BLaER1 treated with 17β-estradiol and CSF1 and Interleukin-3, amounts not matched to agents 10 nM and 100 nM (cell line): ENCODE measurements at regions not wholly inside any gene's neighbourhood (a gene's known extent, or its start where the extent isn't known, plus 50 kb on each side); places are given as distances from the start of the nearest gene placed in this dataset.

ENCODE experiments used
- H3K27ac ChIP-seq, 11 experiments: shearing (Covaris generic); formaldehyde crosslinking; 2 replicates each; pipeline ENCODE4 v1.8.1; 2022
- H3K27me3 ChIP-seq, 11 experiments: shearing (Covaris generic); formaldehyde crosslinking; 2 replicates each; pipeline ENCODE4 v1.8.1; 2022
- H3K36me3 ChIP-seq, 11 experiments: shearing (Covaris generic); formaldehyde crosslinking; 2 replicates each; pipeline ENCODE4 v1.8.1; 2022
- H3K4me1 ChIP-seq, 10 experiments: shearing (Covaris generic); formaldehyde crosslinking; 2 replicates each; pipeline ENCODE4 v1.8.1; 2022
- H3K4me2 ChIP-seq, 11 experiments: shearing (Covaris generic); formaldehyde crosslinking; 2 replicates each; pipeline ENCODE4 v1.8.1; 2022
- H3K4me3 ChIP-seq, 10 experiments: shearing (Covaris generic); formaldehyde crosslinking; 2 replicates each; pipeline ENCODE4 v1.8.1; 2022
- H3K9ac ChIP-seq, 11 experiments: shearing (Covaris generic); formaldehyde crosslinking; 2 replicates each; pipeline ENCODE4 v1.8.1; 2022
- H3K9me3 ChIP-seq, 11 experiments: shearing (Covaris generic); formaldehyde crosslinking; replicated peaks in 1 of 11; 2 replicates each; pipeline ENCODE4 v1.8.1; 2022
- H4K20me1 ChIP-seq, 11 experiments: shearing (Covaris generic); formaldehyde crosslinking; 2 replicates each; pipeline ENCODE4 v1.8.1; 2022
- Cebpa-rat ChIP-seq, 11 experiments: shearing (Covaris generic); IDR thresholded peaks; 2 replicates each; pipeline ENCODE4 v1.8.1; 2022

DNA sequence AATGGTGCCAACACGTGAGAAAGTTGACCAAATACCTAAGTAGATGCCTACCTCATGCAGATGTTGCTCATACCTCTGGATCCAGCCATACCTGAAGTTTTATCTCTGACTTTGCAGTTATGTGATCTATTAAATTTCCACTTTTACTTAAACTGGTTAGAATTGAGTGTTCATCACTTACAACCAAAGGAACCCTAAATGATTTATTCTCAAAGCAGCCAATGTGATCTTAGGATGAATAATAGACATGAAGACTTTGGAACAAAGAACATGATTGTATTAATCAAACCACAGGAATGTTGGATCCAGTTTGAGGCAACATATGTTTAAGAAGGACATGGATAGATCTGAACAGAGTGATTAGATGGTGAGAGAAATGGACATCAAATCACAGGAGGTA, 68.7 kb downstream of the IRX6 start:
- Histone ChIP-seq H3K36me3 (no peaks in the 10 kb centered on the region), H3K27ac (no peak overlapping the region), H3K4me1 (no peaks in the 10 kb centered on the region), H3K4me3 (no peak overlapping the region), H3K9ac (no peak overlapping the region), H3K27me3 (no peaks in the 10 kb centered on the region), H3K4me2 (no peak overlapping the region), H4K20me1 (no peaks in the 10 kb centered on the region), H3K9me3 (no peaks in the 10 kb centered on the region)
- TF ChIP-seq Cebpa-rat (IDR thresholded peaks at IDR 0.05) = no peak

- no peaks in the 10 kb centered on the region for H4K20me1 ChIP-seq
- no peaks in the 10 kb centered on the region for H3K27me3 ChIP-seq
- no peak overlapping the region for H3K9ac ChIP-seq
- H3K4me2 ChIP-seq = no peak overlapping the region
- no peak overlapping the region for H3K27ac ChIP-seq
- no peaks in the 10 kb centered on the region for H3K36me3 ChIP-seq
- no peaks in the 10 kb centered on the region for H3K9me3 ChIP-seq
- TF ChIP-seq Cebpa-rat (IDR thresholded peaks at IDR 0.05) = no peak
- no peaks in the 10 kb centered on the region for H3K4me1 ChIP-seq
- no peak overlapping the region for H3K4me3 ChIP-seq
These were observed 70.0 kb downstream of the IRX6 start for GRCh38 chr16:55393991-55394390.

GRCh38 chr16:55398762-55399161, 74.8 kb downstream of the IRX6 start:
- H3K27me3 ChIP-seq = no peaks in the 10 kb centered on the region
- no peak for TF ChIP-seq Cebpa-rat (IDR thresholded peaks at IDR 0.05)
- H3K9ac ChIP-seq = no peak overlapping the region
- no peak overlapping the region for H3K4me2 ChIP-seq
- no peaks in the 10 kb centered on the region for H3K36me3 ChIP-seq
- H3K4me3 ChIP-seq = no peak overlapping the region
- H3K9me3 ChIP-seq = no peaks in the 10 kb centered on the region
- no peak overlapping the region for H3K27ac ChIP-seq
- H3K4me1 ChIP-seq = no peaks in the 10 kb centered on the region
- no peaks in the 10 kb centered on the region for H4K20me1 ChIP-seq

DNA sequence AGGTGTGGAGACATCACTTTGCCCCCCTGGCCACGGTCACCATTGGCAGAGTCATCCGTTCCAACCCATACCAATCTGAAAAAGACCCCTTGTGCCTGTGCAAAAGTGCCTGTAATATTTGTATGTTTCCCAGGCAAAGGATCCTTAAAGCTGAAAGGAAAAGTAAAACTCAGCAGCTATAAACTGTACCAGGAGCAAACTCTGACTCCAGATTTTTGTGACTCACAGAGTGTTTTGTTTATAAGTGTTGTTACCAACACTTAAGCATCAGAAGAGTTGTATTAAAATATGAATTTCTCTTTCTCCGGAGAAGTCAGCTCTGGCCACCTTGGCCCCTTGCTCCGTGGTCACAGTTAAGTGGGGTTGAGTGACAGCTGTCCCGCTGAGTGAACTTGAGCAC, 75.9 kb downstream of the IRX6 start:
- no peaks in the 10 kb centered on the region for H3K9me3 ChIP-seq
- no peak overlapping the region for H3K4me2 ChIP-seq
- no peak overlapping the region for H3K27ac ChIP-seq
- H3K36me3 ChIP-seq = no peaks in the 10 kb centered on the region
- H3K4me3 ChIP-seq = no peak overlapping the region
- no peaks in the 10 kb centered on the region for H4K20me1 ChIP-seq
- H3K4me1 ChIP-seq = no peaks in the 10 kb centered on the region
- TF ChIP-seq Cebpa-rat (IDR thresholded peaks at IDR 0.05) = no peak
- no peak overlapping the region for H3K9ac ChIP-seq
- H3K27me3 ChIP-seq = no peaks in the 10 kb centered on the region

DNA sequence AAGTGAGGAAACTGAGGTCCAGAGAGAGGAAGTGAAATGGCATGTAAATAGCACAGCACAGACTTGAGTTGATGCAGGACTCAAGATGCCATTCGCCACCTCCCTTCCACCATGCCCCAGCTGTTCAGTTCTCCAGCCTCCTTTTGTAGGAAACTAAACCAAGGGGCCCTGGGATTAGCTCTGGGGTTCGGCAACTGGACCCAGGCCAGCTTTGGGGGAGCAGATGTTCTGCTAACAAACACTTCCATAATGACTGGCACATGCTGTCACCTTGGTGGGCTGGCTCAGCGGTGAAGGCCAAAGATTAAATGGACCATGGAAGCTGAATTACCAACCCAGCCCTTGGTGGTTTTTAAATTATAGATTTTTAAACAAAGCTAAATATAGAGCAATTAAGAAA, 77.0 kb downstream of the IRX6 start:
- no peaks in the 10 kb centered on the region for H3K27me3 ChIP-seq
- H3K9me3 ChIP-seq = 0 out of 22 replicates have a peak, but pooled peaks cover 0 to 2% (median 0%) of the 10 kb centered on the region in 11 experiments
- H3K27ac ChIP-seq = no peak overlapping the region
- H3K4me2 ChIP-seq = no peak overlapping the region
- no peak overlapping the region for H3K9ac ChIP-seq
- H3K36me3 ChIP-seq = no peaks in the 10 kb centered on the region
- no peak overlapping the region for H3K4me3 ChIP-seq
- H4K20me1 ChIP-seq = no peaks in the 10 kb centered on the region
- H3K4me1 ChIP-seq = no peaks in the 10 kb centered on the region
- TF ChIP-seq Cebpa-rat (IDR thresholded peaks at IDR 0.05) = no peak

- TF ChIP-seq Cebpa-rat (IDR thresholded peaks at IDR 0.05) = no peak
- H3K9ac ChIP-seq = no peak overlapping the region
These were observed 75.5 kb upstream of the MMP2 start for GRCh38 chr16:55403464-55403863.

GRCh38 chr16:55406651-55407050, 72.3 kb upstream of the MMP2 start:
- no peak for TF ChIP-seq Cebpa-rat (IDR thresholded peaks at IDR 0.05)
- H4K20me1 ChIP-seq = no peaks in the 10 kb centered on the region
- H3K4me3 ChIP-seq = no peak overlapping the region
- no peak overlapping the region for H3K27ac ChIP-seq
- H3K4me2 ChIP-seq = no peak overlapping the region
- H3K9me3 ChIP-seq = 0 out of 22 replicates have a peak, but pooled peaks cover 0 to 3% (median 0%) of the 10 kb centered on the region in 11 experiments
- H3K27me3 ChIP-seq = no peaks in the 10 kb centered on the region
- no peaks in the 10 kb centered on the region for H3K36me3 ChIP-seq
- H3K4me1 ChIP-seq = peaks cover 0 to 6% (median 0%) of the 10 kb centered on the region in 10 experiments; a peak in 5 of 20 replicates
- no peak overlapping the region for H3K9ac ChIP-seq

More at GRCh38 chr16:55403464-55403863, 75.5 kb upstream of the MMP2 start:
- H3K4me1 ChIP-seq = no peaks in the 10 kb centered on the region
- H3K36me3 ChIP-seq = no peaks in the 10 kb centered on the region
- no peaks in the 10 kb centered on the region for H3K27me3 ChIP-seq
- H3K27ac ChIP-seq = no peak overlapping the region
- H4K20me1 ChIP-seq = no peaks in the 10 kb centered on the region
- H3K9me3 ChIP-seq = 0 out of 22 replicates have a peak, but pooled peaks cover 0 to 3% (median 0%) of the 10 kb centered on the region in 11 experiments
- H3K4me3 ChIP-seq = no peak overlapping the region
- H3K4me2 ChIP-seq = no peak overlapping the region

DNA sequence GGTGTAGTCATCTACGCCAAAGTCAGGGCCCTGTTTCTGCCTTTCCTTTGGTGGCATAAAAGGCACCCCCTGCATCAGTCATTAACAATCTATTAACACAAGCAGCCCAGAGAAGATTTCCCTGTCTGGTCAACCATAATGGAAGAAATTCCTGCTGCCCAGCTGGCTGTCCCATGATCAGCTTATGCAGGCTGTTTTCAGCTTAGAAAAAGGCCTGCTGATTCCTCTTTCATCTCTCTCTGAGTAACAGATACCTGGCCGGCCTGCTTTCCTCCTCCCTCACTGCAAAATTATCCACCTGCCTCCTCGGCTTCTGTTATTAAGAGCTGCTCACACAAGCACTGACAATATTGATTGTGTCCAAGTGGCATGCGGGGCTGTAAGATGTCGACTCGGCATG, 70.3 kb upstream of the MMP2 start:
- no peaks in the 10 kb centered on the region for H3K27me3 ChIP-seq
- no peaks in the 10 kb centered on the region for H3K36me3 ChIP-seq
- no peak overlapping the region for H3K4me3 ChIP-seq
- TF ChIP-seq Cebpa-rat (IDR thresholded peaks at IDR 0.05) = no peak
- no peak overlapping the region for H3K27ac ChIP-seq
- H3K4me2 ChIP-seq = no peak overlapping the region
- H3K9ac ChIP-seq = no peak overlapping the region
- no peaks in the 10 kb centered on the region for H4K20me1 ChIP-seq
- peaks cover 0 to 9% (median 0%) of the 10 kb centered on the region in 10 experiments; a peak in 5 of 20 replicates for H3K4me1 ChIP-seq
- H3K9me3 ChIP-seq = 0 out of 22 replicates have a peak, but pooled peaks cover 0 to 3% (median 0%) of the 10 kb centered on the region in 11 experiments

- Histone ChIP-seq H3K4me3 (no peak overlapping the region), H3K36me3 (no peaks in the 10 kb centered on the region), H3K4me2 (peak overlapping the region in 4 of 11 experiments; percentile 2 to 33 (median 10); a peak in 4 of 22 replicates), H3K27ac (no peak overlapping the region), H3K4me1 (peaks cover 0 to 9% (median 0%) of the 10 kb centered on the region in 10 experiments; a peak in 5 of 20 replicates), H3K27me3 (no peaks in the 10 kb centered on the region), H4K20me1 (no peaks in the 10 kb centered on the region), H3K9ac (no peak overlapping the region), H3K9me3 (no peaks in the 10 kb centered on the region)
- no peak for TF ChIP-seq Cebpa-rat (IDR thresholded peaks at IDR 0.05)
These were observed 67.8 kb upstream of the MMP2 start for GRCh38 chr16:55411231-55411630.

- Histone ChIP-seq H3K9ac (no peak overlapping the region), H3K27ac (no peak overlapping the region), H3K4me3 (no peak overlapping the region), H3K4me2 (no peak overlapping the region), H3K36me3 (no peaks in the 10 kb centered on the region), H3K27me3 (no peaks in the 10 kb centered on the region), H4K20me1 (no peaks in the 10 kb centered on the region), H3K4me1 (peaks cover 0 to 4% (median 0%) of the 10 kb centered on the region in 10 experiments; a peak in 1 of 20 replicates), H3K9me3 (no peaks in the 10 kb centered on the region)
- TF ChIP-seq Cebpa-rat (IDR thresholded peaks at IDR 0.05) = no peak
These were observed 60.4 kb upstream of the MMP2 start for GRCh38 chr16:55418586-55418985.
